Osteoblast (primary cell): ENCODE measurements at regions not wholly inside any gene's neighbourhood (a gene's known extent, or its start where the extent isn't known, plus 50 kb on each side); places are given as distances from the start of the nearest gene placed in this dataset.

Source experiments
- DNase-seq: peaks from one replicate; pipeline ENCODE4 v3.0.0; 2011; ENCODE audit warnings: low spot score, mixed read lengths; ENCODE audit not compliant: insufficient read length; ENCODE audit errors: missing footprints
- H2AFZ ChIP-seq: 2 replicates; pipeline ENCODE4 v1.6.0; 2011; ENCODE audit warnings: mild to moderate bottlenecking, low read length
- H3K27ac ChIP-seq: 2 replicates; pipeline ENCODE4 v1.5.1; 2011; ENCODE audit warnings: mild to moderate bottlenecking, low read depth, low read length, moderate library complexity
- H3K27me3 ChIP-seq: 2 replicates; pipeline ENCODE4 v1.6.0; 2012; ENCODE audit warnings: mild to moderate bottlenecking, control low read depth, inconsistent platforms, low read length, moderate library complexity; ENCODE audit not compliant: insufficient read depth
- H3K36me3 ChIP-seq: 2 replicates; pipeline ENCODE4 v1.5.1; 2011; ENCODE audit warnings: mild to moderate bottlenecking, low read length, control low read depth, moderate library complexity; ENCODE audit not compliant: insufficient read depth
- H3K4me1 ChIP-seq: 2 replicates; pipeline ENCODE4 v1.5.1; 2011; ENCODE audit warnings: mild to moderate bottlenecking, low read length, control low read depth, moderate library complexity; ENCODE audit not compliant: insufficient read depth
- H3K4me2 ChIP-seq: 2 replicates; pipeline ENCODE4 v1.6.0; 2011; ENCODE audit warnings: mild to moderate bottlenecking, low read length; ENCODE audit not compliant: insufficient read depth
- H3K4me3 ChIP-seq: fragments of 200-600 bp; sonication (generic); 3 replicates; pipeline ENCODE4 v1.5.1; 2012; ENCODE audit warnings: mild to moderate bottlenecking, low read length, inconsistent platforms; ENCODE audit not compliant: insufficient read depth
- H3K79me2 ChIP-seq: 2 replicates; pipeline ENCODE4 v1.6.0; 2012; ENCODE audit warnings: mild to moderate bottlenecking, low read length, control low read depth, inconsistent platforms; ENCODE audit not compliant: insufficient read depth
- H3K9me3 ChIP-seq: 2 replicates; pipeline ENCODE4 v1.5.1; 2011; ENCODE audit warnings: low read depth, low read length, control low read depth
- H4K20me1 ChIP-seq: 2 replicates; pipeline ENCODE4 v1.6.0; 2012; ENCODE audit warnings: mild to moderate bottlenecking, low read length, control low read depth; ENCODE audit not compliant: insufficient read depth
- CTCF ChIP-seq: IDR thresholded peaks from 2 replicates; pipeline ENCODE4 v1.5.1; 2011; ENCODE audit warnings: mild to moderate bottlenecking, low read depth, low read length, moderate library complexity; ENCODE audit errors: extremely low read depth

DNA sequence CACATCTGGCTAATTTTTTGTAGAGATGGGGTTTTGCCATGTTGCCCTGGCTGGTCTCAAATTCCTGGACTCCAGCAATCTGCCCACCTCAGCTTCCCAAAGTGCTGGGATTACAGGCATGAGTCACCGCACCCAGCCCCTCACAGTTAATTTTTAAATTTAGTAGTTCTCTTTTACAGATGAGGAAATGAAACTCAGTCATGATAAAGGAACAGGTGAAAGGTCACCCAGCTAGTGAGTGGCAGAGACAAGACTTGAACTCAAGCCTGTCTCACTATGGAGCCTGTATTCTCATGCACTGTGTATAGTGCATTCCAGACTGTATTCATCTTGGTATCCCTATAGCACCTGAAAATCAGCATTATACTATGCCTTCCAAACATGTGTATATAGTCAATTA is 77.1 kb upstream of the WSB1 start:
- Histone ChIP-seq H3K9me3 (no peaks in the 10 kb centered on the region), H2AFZ (no peak overlapping the region), H3K36me3 (no peaks in the 10 kb centered on the region), H3K27me3 (no peaks in the 10 kb centered on the region), H3K4me1 (no peaks in the 10 kb centered on the region), H3K4me2 (no peak overlapping the region), H4K20me1 (no peaks in the 10 kb centered on the region), H3K79me2 (no peaks in the 10 kb centered on the region), H3K27ac (no peak overlapping the region), H3K4me3 (no peak overlapping the region)
- no peak for TF ChIP-seq CTCF
- no peak for DNase-seq

GRCh38 chr17:27217631-27218030 is 76.3 kb upstream of the WSB1 start:
- Histone ChIP-seq H3K9me3 (no peaks in the 10 kb centered on the region), H3K27ac (no peak overlapping the region), H3K36me3 (no peaks in the 10 kb centered on the region), H3K4me1 (no peaks in the 10 kb centered on the region), H3K4me3 (no peak overlapping the region), H2AFZ (no peak overlapping the region), H3K4me2 (no peak overlapping the region), H4K20me1 (no peaks in the 10 kb centered on the region), H3K79me2 (no peaks in the 10 kb centered on the region), H3K27me3 (no peaks in the 10 kb centered on the region)
- TF ChIP-seq CTCF = no peak
- no peak for DNase-seq

DNA sequence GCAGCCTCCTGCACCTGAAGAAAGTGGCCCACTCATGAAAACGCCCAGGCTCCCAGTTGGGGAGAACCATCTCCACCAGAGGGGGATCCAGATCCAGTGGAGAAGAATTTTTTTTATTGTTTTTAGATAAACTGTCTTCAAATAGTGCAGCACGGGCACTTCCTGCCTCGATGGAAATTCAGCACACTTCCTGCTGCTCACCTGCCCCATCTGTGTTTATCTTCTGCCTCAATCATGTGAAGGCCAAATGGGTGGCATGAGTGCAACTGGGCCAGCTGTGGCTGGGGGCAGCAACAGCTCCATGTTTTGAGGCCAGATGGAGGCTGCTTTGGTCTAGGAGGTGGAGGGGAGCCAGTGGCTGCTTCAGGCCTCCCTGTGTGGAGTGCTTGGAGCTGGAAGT is 75.9 kb upstream of the WSB1 start:
- Histone ChIP-seq H3K27me3 (no peaks in the 10 kb centered on the region), H3K79me2 (no peaks in the 10 kb centered on the region), H3K36me3 (no peaks in the 10 kb centered on the region), H4K20me1 (no peaks in the 10 kb centered on the region), H3K4me1 (no peaks in the 10 kb centered on the region), H3K4me3 (no peak overlapping the region), H3K27ac (no peak overlapping the region), H3K9me3 (no peaks in the 10 kb centered on the region), H3K4me2 (no peak overlapping the region), H2AFZ (no peak overlapping the region)
- no peak for DNase-seq
- TF ChIP-seq CTCF = no peak

DNA sequence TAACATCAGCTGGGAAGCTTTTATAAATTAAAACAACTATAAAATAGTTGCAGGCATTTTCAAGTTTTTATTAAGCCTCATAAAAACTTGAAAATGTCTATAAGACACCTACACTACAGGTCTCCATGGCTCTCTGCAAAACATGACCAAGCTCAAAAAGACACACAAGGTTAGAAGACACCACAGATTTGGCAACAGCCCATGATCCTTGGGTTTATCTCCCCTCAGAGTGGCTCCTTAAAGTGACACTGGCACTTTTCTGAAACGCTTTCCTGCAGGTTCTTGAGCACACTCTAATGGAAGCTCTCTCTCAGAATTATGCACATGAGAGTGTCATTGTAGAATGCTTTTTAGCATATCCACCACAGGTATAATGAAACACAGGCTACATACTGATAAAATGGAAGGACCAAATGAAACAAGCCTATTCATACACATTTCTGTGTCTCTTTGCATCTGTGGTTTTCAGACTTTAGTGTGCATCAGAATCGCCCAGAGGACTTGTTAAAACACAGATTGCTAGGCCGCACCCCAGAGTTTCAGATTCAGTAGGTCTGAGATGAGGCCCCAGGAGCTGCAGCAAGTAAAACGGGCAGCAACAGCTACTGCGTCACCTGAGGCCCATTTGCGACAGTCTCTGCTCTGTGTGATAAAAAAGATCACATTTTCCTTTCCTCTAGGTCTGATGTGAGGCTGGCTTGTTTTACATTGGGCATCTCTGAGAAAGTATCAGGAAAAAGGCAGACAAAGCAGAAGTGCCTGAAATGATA is 75.0 kb upstream of the WSB1 start:
- Histone ChIP-seq H3K27me3 (no peaks in the 10 kb centered on the region), H3K9me3 (no peaks in the 10 kb centered on the region), H3K4me1 (no peaks in the 10 kb centered on the region), H3K4me3 (no peak overlapping the region), H3K36me3 (no peaks in the 10 kb centered on the region), H3K27ac (no peak overlapping the region), H4K20me1 (no peaks in the 10 kb centered on the region), H2AFZ (no peak overlapping the region), H3K79me2 (no peaks in the 10 kb centered on the region), H3K4me2 (no peak overlapping the region)
- no peak for DNase-seq
- TF ChIP-seq CTCF = no peak
